ENCODE measurements at regions not wholly inside any gene's neighbourhood (a gene's known extent, or its start where the extent isn't known, plus 50 kb on each side); places are given as distances from the start of the nearest gene placed in this dataset.

- no peak overlapping the region for H3K4me3 ChIP-seq (ENCODE audit: control insufficient read depth, low read depth, low read length)
- TF ChIP-seq CTCF (IDR thresholded peaks at IDR 0.05; ENCODE audit: control insufficient read depth, insufficient read depth, low read depth, low read length, missing control alignments): no peak
- no peak for DNase-seq (ENCODE audit: low read depth)
Observed at GRCh38 chr15:62357431-62357830, 192.3 kb upstream of the C2CD4B start.

- H3K4me3 ChIP-seq (ENCODE audit: control insufficient read depth, low read depth, low read length): no peak overlapping the region
- no peak for DNase-seq (ENCODE audit: low read depth)
Observed at GRCh38 chr15:62359416-62359815, 194.3 kb upstream of the C2CD4B start.

GRCh38 chr15:62360332-62361097 lies 195.4 kb upstream of the C2CD4B start:
- no peak for TF ChIP-seq CTCF (IDR thresholded peaks at IDR 0.05; ENCODE audit: control insufficient read depth, insufficient read depth, low read depth, low read length, missing control alignments)
- DNase-seq (ENCODE audit: low read depth): no peak
- no peak overlapping the region for H3K4me3 ChIP-seq (ENCODE audit: control insufficient read depth, low read depth, low read length)

More at GRCh38 chr15:62359416-62359815, 194.3 kb upstream of the C2CD4B start:
- no peak for TF ChIP-seq CTCF (IDR thresholded peaks at IDR 0.05; ENCODE audit: control insufficient read depth, insufficient read depth, low read depth, low read length, missing control alignments)

GRCh38 chr15:62362144-62362543 lies 197.1 kb upstream of the C2CD4B start:
- TF ChIP-seq CTCF (IDR thresholded peaks at IDR 0.05; ENCODE audit: control insufficient read depth, insufficient read depth, low read depth, low read length, missing control alignments): no peak
- DNase-seq (ENCODE audit: low read depth): no peak

GRCh38 chr15:62362608-62363007 lies 197.5 kb upstream of the C2CD4B start:
- peak; percentile 71 for DNase-seq (ENCODE audit: low read depth)
- no peak overlapping the region for H3K4me3 ChIP-seq (ENCODE audit: control insufficient read depth, low read depth, low read length)
- no peak for TF ChIP-seq CTCF (IDR thresholded peaks at IDR 0.05; ENCODE audit: control insufficient read depth, insufficient read depth, low read depth, low read length, missing control alignments)

More at GRCh38 chr15:62362144-62362543, 197.1 kb upstream of the C2CD4B start:
- H3K4me3 ChIP-seq (ENCODE audit: control insufficient read depth, low read depth, low read length): no peak overlapping the region

- no peak for TF ChIP-seq CTCF (IDR thresholded peaks at IDR 0.05; ENCODE audit: control insufficient read depth, insufficient read depth, low read depth, low read length, missing control alignments)
- H3K4me3 ChIP-seq (ENCODE audit: control insufficient read depth, low read depth, low read length): no peak overlapping the region
- DNase-seq (ENCODE audit: low read depth): no peak
Observed at GRCh38 chr15:62363913-62364312, 198.8 kb upstream of the C2CD4B start.

Measured in AG09309 (cell line).